Keratinocyte (primary cell): ENCODE measurements at regions not wholly inside any gene's neighbourhood (a gene's known extent, or its start where the extent isn't known, plus 50 kb on each side); places are given as distances from the start of the nearest gene placed in this dataset.

ENCODE experiments used
- DNase-seq: peaks from one replicate; pipeline ENCODE4 v3.0.0-alpha.2; 2011; ENCODE audit warnings: low read depth, missing footprints, low spot score
- FAIRE-seq: peaks from 2 replicates; lab custom pipeline; 2011; peaks lifted over from hg19 to GRCh38; lab: Jason Lieb, UNC
- H2AFZ ChIP-seq: 2 replicates; pipeline ENCODE4 v1.6.0; 2012; ENCODE audit warnings: low read length, control low read depth, inconsistent platforms; ENCODE audit not compliant: control insufficient read depth
- H3K27ac ChIP-seq: 2 replicates; pipeline ENCODE4 v1.5.1; 2011; ENCODE audit warnings: low read length; ENCODE audit not compliant: control insufficient read depth, insufficient read depth
- H3K27me3 ChIP-seq: 3 replicates; pipeline ENCODE4 v1.6.0; 2011; ENCODE audit warnings: low read length; ENCODE audit not compliant: control insufficient read depth, insufficient read depth; ENCODE audit errors: extremely low read depth
- H3K36me3 ChIP-seq, 2 experiments: 2 replicates in 1 of 2; 3 replicates in 1 of 2; pipeline ENCODE4 v1.5.1; 2011; ENCODE audit warnings: low read length in 2 of 2, mild to moderate bottlenecking in 1 of 2; ENCODE audit not compliant: control insufficient read depth in 2 of 2, insufficient read depth in 2 of 2; ENCODE audit errors: extremely low read depth in 1 of 2
- H3K4me1 ChIP-seq: 3 replicates; pipeline ENCODE4 v1.5.1; 2011; ENCODE audit warnings: low read length; ENCODE audit not compliant: control insufficient read depth, insufficient read depth; ENCODE audit errors: extremely low read depth
- H3K4me2 ChIP-seq: 3 replicates; pipeline ENCODE4 v1.6.0; 2011; ENCODE audit warnings: low read depth, low read length; ENCODE audit not compliant: control insufficient read depth, insufficient read depth; ENCODE audit errors: extremely low read depth
- H3K4me3 ChIP-seq, 3 experiments: fragments of 200-600 bp in 1 of 3; sonication (generic) in 1 of 3; 2 replicates in 2 of 3; 3 replicates in 1 of 3; pipeline ENCODE4 v1.5.1; 2011 to 2016; ENCODE audit warnings: low read length in 3 of 3, mild to moderate bottlenecking in 3 of 3, control low read depth in 2 of 3, inconsistent platforms in 1 of 3, low read depth in 1 of 3, mixed read lengths in 1 of 3, mixed run types in 1 of 3, moderate library complexity in 1 of 3; ENCODE audit not compliant: control insufficient read depth in 2 of 3, insufficient read depth in 2 of 3; ENCODE audit errors: extremely low read depth in 1 of 3
- H3K79me2 ChIP-seq: 2 replicates; pipeline ENCODE4 v1.6.0; 2012; ENCODE audit warnings: low read length; ENCODE audit not compliant: control insufficient read depth, insufficient read depth
- H3K9ac ChIP-seq: 3 replicates; pipeline ENCODE4 v1.6.0; 2011; ENCODE audit warnings: low read length; ENCODE audit not compliant: control insufficient read depth, insufficient read depth; ENCODE audit errors: extremely low read depth
- H3K9me1 ChIP-seq: 3 replicates; pipeline ENCODE4 v1.6.0; 2011; ENCODE audit warnings: low read length; ENCODE audit not compliant: control insufficient read depth, insufficient read depth; ENCODE audit errors: extremely low read depth
- H3K9me3 ChIP-seq: 2 replicates; pipeline ENCODE4 v1.5.1; 2012; ENCODE audit warnings: low read depth, low read length; ENCODE audit not compliant: control insufficient read depth
- H4K20me1 ChIP-seq: 3 replicates; pipeline ENCODE4 v1.6.0; 2011; ENCODE audit warnings: low read length; ENCODE audit not compliant: control insufficient read depth, insufficient read depth; ENCODE audit errors: extremely low read depth
- EZH2 ChIP-seq: IDR thresholded peaks from one replicate; pipeline ENCODE4 v1.6.1; 2012; ENCODE audit warnings: inconsistent platforms, mild to moderate bottlenecking, low read length, moderate library complexity
- dilution Hi-C: fragments of 300-500 bp; cut with MboI; formaldehyde crosslinking; loops from one replicate; pipeline ENCODE4 v1.7.0; 2020; ENCODE audit warnings: low sequenced_read_pairs; ENCODE audit not compliant: extremely low pct_ligation_motif_present
- TF ChIP-seq, protein P1 (sequence below), 3 experiments: IDR thresholded peaks in 1 of 3; conservative IDR thresholded peaks in 1 of 3; optimal IDR thresholded peaks in 1 of 3; 2 replicates in 2 of 3; 3 replicates in 1 of 3; pipeline versions ENCODE3 to v1.5.1; 2011; ENCODE audit warnings: low read length in 3 of 3, mild to moderate bottlenecking in 3 of 3, moderate library complexity in 2 of 3, control low read depth in 1 of 3, inconsistent platforms in 1 of 3; ENCODE audit not compliant: insufficient read depth in 2 of 3; ENCODE audit errors: extremely low read depth in 1 of 3

DNA sequence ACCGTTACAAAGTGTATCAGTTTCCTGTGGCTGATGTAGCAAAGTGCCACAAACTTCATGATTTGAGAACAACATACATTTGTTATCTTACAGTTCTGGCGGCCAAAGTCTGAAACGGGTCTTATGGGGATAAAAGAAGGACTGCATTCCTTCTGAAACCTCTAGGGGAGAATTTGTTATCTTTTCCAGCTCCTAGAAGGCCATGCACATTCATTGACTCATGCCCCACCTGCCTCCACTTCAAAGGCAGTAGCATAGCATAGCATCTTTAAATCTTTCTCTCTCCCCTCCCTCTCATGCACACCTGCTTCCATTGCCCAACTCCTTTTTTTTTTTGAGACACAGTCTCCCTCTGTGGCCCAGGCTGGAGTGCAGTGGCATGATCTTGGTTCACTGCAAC, 190.7 kb upstream of the DYNLRB2 start:
- Histone ChIP-seq H3K4me2 (no peak overlapping the region), H3K9ac (no peak overlapping the region), H3K9me1 (no peaks in the 10 kb centered on the region), H3K27me3 (no peaks in the 10 kb centered on the region), H4K20me1 (no peaks in the 10 kb centered on the region), H3K9me3 (peaks cover 1% of the 10 kb centered on the region), H3K79me2 (no peaks in the 10 kb centered on the region), H3K4me1 (no peaks in the 10 kb centered on the region), H3K27ac (no peak overlapping the region), H2AFZ (no peak overlapping the region), H3K4me3 (no peak overlapping the region), H3K36me3 (no peaks in the 10 kb centered on the region)
- FAIRE-seq = no peak
- no peak for DNase-seq
- TF ChIP-seq, protein P1, sequence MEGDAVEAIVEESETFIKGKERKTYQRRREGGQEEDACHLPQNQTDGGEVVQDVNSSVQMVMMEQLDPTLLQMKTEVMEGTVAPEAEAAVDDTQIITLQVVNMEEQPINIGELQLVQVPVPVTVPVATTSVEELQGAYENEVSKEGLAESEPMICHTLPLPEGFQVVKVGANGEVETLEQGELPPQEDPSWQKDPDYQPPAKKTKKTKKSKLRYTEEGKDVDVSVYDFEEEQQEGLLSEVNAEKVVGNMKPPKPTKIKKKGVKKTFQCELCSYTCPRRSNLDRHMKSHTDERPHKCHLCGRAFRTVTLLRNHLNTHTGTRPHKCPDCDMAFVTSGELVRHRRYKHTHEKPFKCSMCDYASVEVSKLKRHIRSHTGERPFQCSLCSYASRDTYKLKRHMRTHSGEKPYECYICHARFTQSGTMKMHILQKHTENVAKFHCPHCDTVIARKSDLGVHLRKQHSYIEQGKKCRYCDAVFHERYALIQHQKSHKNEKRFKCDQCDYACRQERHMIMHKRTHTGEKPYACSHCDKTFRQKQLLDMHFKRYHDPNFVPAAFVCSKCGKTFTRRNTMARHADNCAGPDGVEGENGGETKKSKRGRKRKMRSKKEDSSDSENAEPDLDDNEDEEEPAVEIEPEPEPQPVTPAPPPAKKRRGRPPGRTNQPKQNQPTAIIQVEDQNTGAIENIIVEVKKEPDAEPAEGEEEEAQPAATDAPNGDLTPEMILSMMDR (optimal IDR thresholded peaks at IDR 0.05 in 1 of 3, IDR thresholded peaks at IDR 0.05 in 1 of 3, conservative IDR thresholded peaks at IDR 0.05 in 1 of 3; ENCODE audit: extremely low read depth in 1 of 3, insufficient read depth in 2 of 3, low read length in 3 of 3) = no peak
- no peak for TF ChIP-seq EZH2
- dilution Hi-C loops = no loop called here

DNA sequence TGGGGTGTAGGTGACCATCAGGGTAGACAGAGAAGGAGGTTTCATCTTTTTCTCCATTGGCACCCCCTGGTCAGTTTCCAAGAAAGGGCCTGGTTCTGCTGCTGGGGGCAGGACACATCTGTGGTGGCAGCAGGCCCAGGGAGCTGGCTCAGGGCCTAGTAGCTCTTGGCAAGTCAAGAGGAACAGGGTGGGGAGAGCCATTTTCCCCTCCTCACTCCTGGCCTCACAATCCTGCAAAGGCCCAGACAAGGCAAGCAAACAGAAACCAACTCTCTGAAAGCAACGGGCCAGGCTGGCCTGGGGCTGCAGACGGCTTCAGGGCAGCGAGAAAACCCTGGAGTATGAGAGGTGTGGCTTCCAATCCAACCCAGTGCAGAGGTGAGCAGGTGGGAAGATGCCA, 192.9 kb upstream of the DYNLRB2 start:
- DNase-seq (no peak), FAIRE-seq (no peak)
- H3K4me1 ChIP-seq = no peaks in the 10 kb centered on the region
- no peaks in the 10 kb centered on the region for H3K36me3 ChIP-seq
- TF ChIP-seq, protein P1 (optimal IDR thresholded peaks at IDR 0.05 in 1 of 3, IDR thresholded peaks at IDR 0.05 in 1 of 3, conservative IDR thresholded peaks at IDR 0.05 in 1 of 3; ENCODE audit: extremely low read depth in 1 of 3, insufficient read depth in 2 of 3, low read length in 3 of 3) = no peak
- TF ChIP-seq EZH2 = no peak
- H3K9ac ChIP-seq = no peak overlapping the region
- H4K20me1 ChIP-seq = no peaks in the 10 kb centered on the region
- H3K27ac ChIP-seq = no peak overlapping the region
- dilution Hi-C loops = no loop called here
- H3K9me3 ChIP-seq = peaks cover 1% of the 10 kb centered on the region
- H3K4me3 ChIP-seq = no peak overlapping the region
- no peak overlapping the region for H2AFZ ChIP-seq
- H3K4me2 ChIP-seq = no peak overlapping the region
- H3K9me1 ChIP-seq = no peaks in the 10 kb centered on the region
- H3K27me3 ChIP-seq = no peaks in the 10 kb centered on the region
- no peaks in the 10 kb centered on the region for H3K79me2 ChIP-seq
